Stomach (tissue), 8 donors: ENCODE measurements at regions not wholly inside any gene's neighbourhood (a gene's known extent, or its start where the extent isn't known, plus 50 kb on each side); places are given as distances from the start of the nearest gene placed in this dataset.

Experiments used
- DNase-seq, 2 donors: peaks; one replicate each; pipeline versions ENCODE4 v3.0.0 to v3.0.0-alpha.2; 2013 to 2019
- H3K27ac ChIP-seq, 5 donors: fragments of 200-600 bp in 4 of 5; sonication (generic) in 4 of 5; one replicate each; pipeline ENCODE4 v1.5.1; 2013 to 2019; ENCODE audit warnings: mild to moderate bottlenecking in 1 of 5, moderate library complexity in 1 of 5
- H3K27me3 ChIP-seq, 3 donors: fragments of 200-600 bp; sonication (generic); one replicate each; pipeline ENCODE4 v1.5.1; 2017 to 2019; ENCODE audit warnings: mixed run types in 1 of 3
- H3K36me3 ChIP-seq, 4 donors: fragments of 200-600 bp; sonication (generic); 1 replicate in 3 of 4; 2 replicates in 1 of 4; pipeline ENCODE4 v1.5.1; 2016 to 2019
- H3K4me1 ChIP-seq, 4 donors: fragments of 200-600 bp; sonication (generic); one replicate each; pipeline ENCODE4 v1.5.1; 2016 to 2019
- H3K4me3 ChIP-seq, 4 donors: fragments of 200-600 bp; sonication (generic) in 3 of 4; one replicate each; pipeline ENCODE4 v1.5.1; 2016 to 2019; ENCODE audit warnings: mild to moderate bottlenecking in 1 of 4
- H3K9me3 ChIP-seq, 4 donors: fragments of 200-600 bp; sonication (generic); one replicate each; pipeline ENCODE4 v1.5.1; 2016 to 2019
- EP300 ChIP-seq: sonication (generic); formaldehyde crosslinking; IDR thresholded peaks from one replicate; pipeline ENCODE4 v1.6.1; 2017; ENCODE audit warnings: antibody characterized with exemption
- POLR2A ChIP-seq, 4 donors: fragments of 450-650 bp; IDR thresholded peaks; one replicate each; pipeline ENCODE4 v1.6.1; 2016; ENCODE audit warnings: antibody characterized with exemption in 4 of 4, control low read depth in 2 of 4, mild to moderate bottlenecking in 1 of 4, moderate library complexity in 1 of 4
- POLR2AphosphoS5 ChIP-seq, 3 donors: sonication (generic); formaldehyde crosslinking; IDR thresholded peaks; one replicate each; pipeline ENCODE4 v1.6.1; 2016; ENCODE audit warnings: antibody characterized with exemption in 3 of 3
- WGBS, 5 donors: extraction: QIAGEN DNeasy Blood & Tissue Kit in 3 of 5; methylation state at CpG; one replicate each; pipeline versions ENCODE4 v1.1.5 to v1.1.7; 2013 to 2018; 5-methylcytosine and 5-hydroxymethylcytosine counted together
- intact Hi-C: fragments of 100-400 bp; cut with DNase I; formaldehyde crosslinking; loops from one replicate; pipeline ENCODE4 v1.15.1; 2023; ENCODE audit warnings: low total_unique reads
- TF ChIP-seq, protein P1 (sequence below), 7 experiments: fragments of 450-650 bp in 4 of 7; fragments of 200-600 bp in 3 of 7; sonication (generic) in 3 of 7; IDR thresholded peaks; one replicate each; pipeline ENCODE4 v1.5.1; 2016 to 2019; ENCODE audit warnings: antibody characterized with exemption in 7 of 7, control low read depth in 2 of 7, mild to moderate bottlenecking in 1 of 7
- donor health status: healthy with polysubstance abuse.
- donor health status: Bipolar disorder and iron deficiency.
- donor health status: healthy.

DNA sequence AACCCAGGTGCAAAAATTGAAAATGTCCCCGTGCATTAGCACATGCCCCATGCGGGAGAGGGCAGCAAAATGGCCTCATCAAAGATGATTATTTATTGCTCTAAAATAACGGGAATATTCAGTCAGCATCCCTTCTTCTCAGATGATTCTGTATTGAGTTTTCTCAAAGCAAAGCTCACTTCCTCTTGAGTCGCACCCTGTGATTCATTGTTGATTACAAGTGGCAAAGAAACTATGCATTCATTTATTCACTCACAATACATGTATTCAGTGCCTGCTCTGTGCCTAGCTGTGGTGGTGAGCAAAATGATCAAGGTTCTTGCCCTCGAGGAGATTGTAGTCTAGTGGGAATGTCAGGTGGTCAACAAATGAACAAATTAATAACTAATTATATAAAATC lies 226.0 kb upstream of the KAZN start:
- Histone ChIP-seq H3K4me3 (no peak overlapping the region), H3K4me1 (no peaks in the 10 kb centered on the region), H3K9me3 (no peaks in the 10 kb centered on the region), H3K27me3 (peaks cover 0 to 6% (median 0%) of the 10 kb centered on the region in 3 donors), H3K36me3 (no peaks in the 10 kb centered on the region), H3K27ac (no peak overlapping the region)
- TF ChIP-seq POLR2AphosphoS5 (IDR thresholded peaks at IDR 0.05) (no peak), EP300 (no peak), POLR2A (IDR thresholded peaks at IDR 0.05) (no peak)
- TF ChIP-seq, protein P1, sequence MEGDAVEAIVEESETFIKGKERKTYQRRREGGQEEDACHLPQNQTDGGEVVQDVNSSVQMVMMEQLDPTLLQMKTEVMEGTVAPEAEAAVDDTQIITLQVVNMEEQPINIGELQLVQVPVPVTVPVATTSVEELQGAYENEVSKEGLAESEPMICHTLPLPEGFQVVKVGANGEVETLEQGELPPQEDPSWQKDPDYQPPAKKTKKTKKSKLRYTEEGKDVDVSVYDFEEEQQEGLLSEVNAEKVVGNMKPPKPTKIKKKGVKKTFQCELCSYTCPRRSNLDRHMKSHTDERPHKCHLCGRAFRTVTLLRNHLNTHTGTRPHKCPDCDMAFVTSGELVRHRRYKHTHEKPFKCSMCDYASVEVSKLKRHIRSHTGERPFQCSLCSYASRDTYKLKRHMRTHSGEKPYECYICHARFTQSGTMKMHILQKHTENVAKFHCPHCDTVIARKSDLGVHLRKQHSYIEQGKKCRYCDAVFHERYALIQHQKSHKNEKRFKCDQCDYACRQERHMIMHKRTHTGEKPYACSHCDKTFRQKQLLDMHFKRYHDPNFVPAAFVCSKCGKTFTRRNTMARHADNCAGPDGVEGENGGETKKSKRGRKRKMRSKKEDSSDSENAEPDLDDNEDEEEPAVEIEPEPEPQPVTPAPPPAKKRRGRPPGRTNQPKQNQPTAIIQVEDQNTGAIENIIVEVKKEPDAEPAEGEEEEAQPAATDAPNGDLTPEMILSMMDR (IDR thresholded peaks at IDR 0.05): no peak
- intact Hi-C loops: no loop called here
- WGBS, 5 donors: 78 to 86% (median 84%) methylated on average over 5 of the region's 5 CpGs
- no peak for DNase-seq

- Histone ChIP-seq H3K9me3 (no peaks in the 10 kb centered on the region), H3K27me3 (peaks cover 0 to 5% (median 0%) of the 10 kb centered on the region in 3 donors), H3K4me1 (no peaks in the 10 kb centered on the region), H3K27ac (no peak overlapping the region), H3K4me3 (no peak overlapping the region), H3K36me3 (no peaks in the 10 kb centered on the region)
- 36 to 70% (median 57%) methylated on average over 2 of the region's 2 CpGs for WGBS, 5 donors
- no peak for TF ChIP-seq EP300
- no peak for TF ChIP-seq POLR2AphosphoS5 (IDR thresholded peaks at IDR 0.05)
- TF ChIP-seq, protein P1 (IDR thresholded peaks at IDR 0.05): no peak
- TF ChIP-seq POLR2A (IDR thresholded peaks at IDR 0.05): no peak
- no peak for DNase-seq
- intact Hi-C loops: no loop called here
These were observed 225.3 kb upstream of the KAZN start for GRCh38 chr1:14373081-14373758.

DNA sequence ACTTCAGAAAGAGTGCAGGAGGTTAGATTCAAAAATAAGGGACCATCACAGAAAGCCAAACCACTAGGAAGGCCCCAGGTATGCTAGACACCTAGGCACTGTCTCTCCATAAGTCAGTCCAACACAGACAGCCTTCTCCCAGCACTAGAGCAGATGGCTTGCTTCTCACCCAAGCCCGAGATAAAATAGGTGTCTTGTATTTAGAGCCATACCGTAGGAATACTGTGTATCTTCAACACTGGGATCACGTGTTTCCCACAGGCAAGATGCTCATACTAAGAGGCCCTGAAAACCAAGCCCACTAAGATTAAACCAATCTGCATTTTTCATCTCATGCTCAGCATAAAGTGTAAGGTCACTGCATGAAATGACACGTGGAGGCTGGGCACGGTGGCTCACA lies 223.3 kb upstream of the KAZN start:
- TF ChIP-seq POLR2A (IDR thresholded peaks at IDR 0.05) (no peak), EP300 (no peak), POLR2AphosphoS5 (IDR thresholded peaks at IDR 0.05) (no peak)
- TF ChIP-seq, protein P1 (IDR thresholded peaks at IDR 0.05): no peak
- DNase-seq: no peak
- peaks cover 6 to 18% (median 13%) of the 10 kb centered on the region in 4 donors for H3K9me3 ChIP-seq
- no peaks in the 10 kb centered on the region for H3K36me3 ChIP-seq
- WGBS, 5 donors: 87 to 97% (median 92%) methylated on average over 5 of the region's 5 CpGs
- intact Hi-C loops: no loop called here
- H3K27me3 ChIP-seq: peaks cover 0 to under 1% (median 0%) of the 10 kb centered on the region in 3 donors
- no peak overlapping the region for H3K27ac ChIP-seq
- H3K4me3 ChIP-seq: no peak overlapping the region
- H3K4me1 ChIP-seq: no peaks in the 10 kb centered on the region

DNA sequence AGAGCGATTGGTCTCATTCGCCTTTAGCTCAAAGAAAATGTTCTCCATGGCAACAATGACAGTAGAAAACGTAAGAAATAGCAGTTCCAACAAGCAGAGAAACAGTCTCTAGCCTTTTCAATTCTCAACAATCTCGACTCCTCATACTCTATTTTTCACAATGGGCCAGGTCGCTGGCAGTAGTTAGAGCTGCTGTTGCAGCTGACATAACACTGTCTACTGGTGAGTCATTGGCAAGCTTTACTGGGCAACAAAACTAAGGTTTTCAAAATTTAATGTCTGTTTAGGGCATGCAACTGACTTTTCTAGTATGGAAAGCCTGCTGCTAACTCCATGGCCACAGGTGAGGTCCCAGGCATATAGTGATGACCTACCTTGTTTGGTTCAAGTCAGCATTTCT lies 221.1 kb upstream of the KAZN start:
- Histone ChIP-seq H3K4me1 (no peaks in the 10 kb centered on the region), H3K4me3 (no peak overlapping the region), H3K36me3 (no peaks in the 10 kb centered on the region), H3K27ac (no peak overlapping the region), H3K9me3 (peaks cover 11 to 32% (median 24%) of the 10 kb centered on the region in 4 donors), H3K27me3 (no peaks in the 10 kb centered on the region)
- no peak for DNase-seq
- intact Hi-C loops: no loop called here
- TF ChIP-seq, protein P1 (IDR thresholded peaks at IDR 0.05): no peak
- no peak for TF ChIP-seq EP300
- no peak for TF ChIP-seq POLR2AphosphoS5 (IDR thresholded peaks at IDR 0.05)
- TF ChIP-seq POLR2A (IDR thresholded peaks at IDR 0.05): no peak
- 74 to 92% (median 83%) methylated on average over 5 of the region's 5 CpGs for WGBS, 5 donors
